A673 (cell line): ENCODE measurements at regions not wholly inside any gene's neighbourhood (a gene's known extent, or its start where the extent isn't known, plus 50 kb on each side); places are given as distances from the start of the nearest gene placed in this dataset.

Experiments
- BruUV-seq: library from RNA; stranded (reverse); fragments of 400-500 nt; replicated peaks from 2 replicates; lab custom pipeline; 2021; lab: Mats Ljungman, UMichigan
- CTCF ChIA-PET: fragments of 300-600 bp; sonication (Branson Sonifier 250); formaldehyde crosslinking; loops from one replicate; lab custom pipeline; 2022; ENCODE audit warnings: antibody characterized with exemption; lab: Charles Lee
- POLR2A ChIA-PET: fragments of 300-600 bp; sonication (Branson Sonifier 250); formaldehyde crosslinking; loops from one replicate; lab custom pipeline; 2022; ENCODE audit warnings: antibody characterized with exemption; ENCODE audit not compliant: low non-redundant PET; lab: Charles Lee
- DNase-seq: peaks from one replicate; pipeline ENCODE4 v3.0.0-alpha.2; 2015; ENCODE audit warnings: low spot score
- H3K27ac ChIP-seq: fragments of 200-600 bp; sonication (generic); 2 replicates; pipeline ENCODE4 v1.5.1; 2016; ENCODE audit warnings: mixed run types, low read depth, mild to moderate bottlenecking, mixed read lengths, antibody characterized with exemption, low read length; ENCODE audit not compliant: poor library complexity, severe bottlenecking
- H3K27me3 ChIP-seq: fragments of 200-600 bp; sonication (generic); replicated peaks from 2 replicates; pipeline ENCODE4 v1.6.1; 2017; ENCODE audit warnings: mixed run types, low read depth, mild to moderate bottlenecking, mixed read lengths, antibody characterized with exemption, low read length; ENCODE audit not compliant: insufficient read depth, poor library complexity
- H3K36me3 ChIP-seq: fragments of 200-600 bp; sonication (generic); 2 replicates; pipeline ENCODE4 v1.6.1; 2016; ENCODE audit warnings: mixed run types, mild to moderate bottlenecking, mixed read lengths, antibody characterized with exemption, low read length; ENCODE audit not compliant: insufficient read depth, poor library complexity, severe bottlenecking
- H3K4me1 ChIP-seq: fragments of 200-600 bp; sonication (generic); 2 replicates; pipeline ENCODE4 v1.6.1; 2017; ENCODE audit warnings: mixed run types, mild to moderate bottlenecking, mixed read lengths, antibody characterized with exemption, low read length; ENCODE audit not compliant: insufficient read depth, poor library complexity, severe bottlenecking
- H3K4me3 ChIP-seq: fragments of 200-600 bp; sonication (generic); 2 replicates; pipeline ENCODE4 v1.5.1; 2016; ENCODE audit warnings: low read depth, mixed run types, mild to moderate bottlenecking, mixed read lengths, low read length; ENCODE audit not compliant: poor library complexity, severe bottlenecking
- H3K9me3 ChIP-seq: fragments of 200-600 bp; sonication (generic); 2 replicates; pipeline ENCODE4 v1.6.1; 2016; ENCODE audit warnings: mixed run types, low read depth, mild to moderate bottlenecking, mixed read lengths, antibody characterized with exemption, low read length; ENCODE audit not compliant: poor library complexity, severe bottlenecking
- CTCF ChIP-seq: fragments of 300-800, 200-600 bp; sonication (generic); conservative IDR thresholded peaks from 2 replicates; pipeline ENCODE4 v1.5.1; 2017; ENCODE audit warnings: low read depth, mild to moderate bottlenecking, antibody characterized with exemption, low read length, moderate library complexity, mixed read lengths
- EZH2 ChIP-seq: fragments of 200-600 bp; sonication (generic); IDR thresholded peaks from 2 replicates; pipeline ENCODE4 v1.6.1; 2017; ENCODE audit warnings: borderline replicate concordance, low read depth, mild to moderate bottlenecking, mixed read lengths, antibody characterized with exemption, low read length; ENCODE audit not compliant: poor library complexity, severe bottlenecking
- intact Hi-C: fragments of 100-400 bp; cut with micrococcal nuclease; formaldehyde crosslinking; loops from one replicate; pipeline ENCODE4 v1.10.0; 2022; ENCODE audit not compliant: unreplicated experiment

GRCh38 chr2:59733567-59733930, 819.9 kb downstream of the BCL11A start:
- no peak for DNase-seq
- Histone ChIP-seq H3K4me3 (no peak overlapping the region), H3K36me3 (no peaks in the 10 kb centered on the region), H3K4me1 (no peaks in the 10 kb centered on the region), H3K27ac (no peak overlapping the region), H3K9me3 (no peaks in the 10 kb centered on the region), H3K27me3 (no peaks in the 10 kb centered on the region)
- intact Hi-C loops: no loop called here
- ChIA-PET POLR2A (no interaction called here), CTCF (no interaction called here)
- no TSS peak for BruUV-seq
- TF ChIP-seq CTCF: no peak
- no peak for TF ChIP-seq EZH2

- no peaks in the 10 kb centered on the region for H3K9me3 ChIP-seq
- no peak for DNase-seq
- ChIA-PET CTCF (no interaction called here), POLR2A (no interaction called here)
- H3K4me1 ChIP-seq: no peaks in the 10 kb centered on the region
- H3K27me3 ChIP-seq: no peaks in the 10 kb centered on the region
- intact Hi-C loops: no loop called here
- no peaks in the 10 kb centered on the region for H3K36me3 ChIP-seq
- TF ChIP-seq CTCF (no peak), EZH2 (no peak)
- no peak overlapping the region for H3K4me3 ChIP-seq
- no peak overlapping the region for H3K27ac ChIP-seq
- BruUV-seq: no TSS peak
Measured at GRCh38 chr2:59732871-59733566, 820.4 kb downstream of the BCL11A start.

- Histone ChIP-seq H3K4me1 (no peaks in the 10 kb centered on the region), H3K27me3 (peaks cover 13% of the 10 kb centered on the region), H3K27ac (no peak overlapping the region), H3K4me3 (no peak overlapping the region), H3K36me3 (no peaks in the 10 kb centered on the region), H3K9me3 (no peaks in the 10 kb centered on the region)
- ChIA-PET POLR2A (no interaction called here), CTCF (no interaction called here)
- TF ChIP-seq CTCF (no peak), EZH2 (no peak)
- BruUV-seq: no TSS peak
- DNase-seq: no peak
- intact Hi-C loops: no loop called here
Measured at GRCh38 chr2:59727121-59727590, 826.3 kb downstream of the BCL11A start.
